NCI-H1048 (cell line): ENCODE measurements at regions not wholly inside any gene's neighbourhood (a gene's known extent, or its start where the extent isn't known, plus 50 kb on each side); places are given as distances from the start of the nearest gene placed in this dataset.

Experiments
- DNase-seq: peaks from one replicate; lab custom pipeline; 2025; lab: John Stamatoyannopoulos, UW

DNA sequence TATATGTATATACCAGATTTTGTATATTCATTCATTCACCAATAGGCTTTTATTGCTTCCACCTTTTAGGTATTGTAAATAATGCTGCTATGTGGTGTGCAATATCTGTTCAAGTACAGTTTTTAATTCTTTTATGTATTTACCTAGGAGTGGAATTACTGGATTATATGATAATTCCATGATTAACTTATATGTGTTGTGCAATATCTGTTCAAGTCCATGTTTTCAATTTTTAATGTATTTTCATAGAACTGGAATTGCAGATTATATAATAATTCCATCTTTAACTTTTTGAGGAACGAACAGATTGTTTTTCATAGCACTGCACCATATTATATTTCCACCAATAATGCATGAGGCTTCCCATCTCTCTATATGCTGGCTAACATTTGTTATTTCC is 50.6 kb upstream of the L3MBTL4 start:
- DNase-seq, result no peak

- DNase-seq, result no peak
Observed at GRCh38 chr18:6476190-6476589, 61.5 kb upstream of the L3MBTL4 start.

GRCh38 chr18:6476880-6477279 is 62.2 kb upstream of the L3MBTL4 start:
- no peak for DNase-seq

GRCh38 chr18:6478121-6478520 is 63.4 kb upstream of the L3MBTL4 start:
- DNase-seq, result no peak

GRCh38 chr18:6479699-6480098 is 65.0 kb upstream of the L3MBTL4 start:
- no peak for DNase-seq

GRCh38 chr18:6482198-6482977 is 67.7 kb upstream of the L3MBTL4 start:
- DNase-seq, result no peak

DNA sequence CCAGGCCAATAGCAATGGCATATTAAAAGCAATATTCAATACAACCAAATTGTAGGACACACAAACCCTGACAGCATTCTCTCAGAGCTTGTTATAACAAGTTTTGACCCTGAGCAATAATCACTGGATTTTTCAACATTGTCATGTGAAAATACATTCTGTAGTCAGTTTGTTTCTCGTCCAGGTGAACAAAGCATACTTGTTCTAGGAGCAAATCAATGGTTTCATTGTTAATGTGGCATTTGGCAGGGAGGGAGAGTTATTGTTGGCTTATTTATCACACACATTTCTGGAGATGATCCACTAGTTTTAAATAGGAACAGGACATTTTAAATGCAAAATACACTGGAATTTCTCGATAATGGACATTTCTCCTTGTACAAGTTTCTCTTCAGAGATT is 69.9 kb upstream of the L3MBTL4 start:
- DNase-seq, result peak; percentile 53

DNA sequence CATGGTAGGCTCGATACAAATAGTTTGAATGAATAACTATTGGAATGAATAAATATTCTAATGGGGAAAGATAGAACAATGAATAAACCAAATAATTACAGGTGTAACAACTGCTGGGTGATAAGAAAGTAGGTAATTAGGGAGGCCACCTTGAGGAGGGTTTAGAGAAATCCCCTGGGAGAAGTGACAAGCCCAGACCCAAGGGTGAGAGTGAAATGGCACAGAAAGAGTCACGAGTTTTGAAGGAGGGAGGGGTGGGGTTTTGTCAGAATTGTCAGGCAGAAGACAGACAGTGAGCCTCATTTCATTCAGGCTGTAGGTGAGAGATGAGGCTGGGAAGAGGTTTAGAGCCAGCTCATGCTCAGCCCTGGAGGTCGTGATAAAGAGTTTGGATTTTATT is 71.6 kb upstream of the L3MBTL4 start:
- no peak for DNase-seq

DNA sequence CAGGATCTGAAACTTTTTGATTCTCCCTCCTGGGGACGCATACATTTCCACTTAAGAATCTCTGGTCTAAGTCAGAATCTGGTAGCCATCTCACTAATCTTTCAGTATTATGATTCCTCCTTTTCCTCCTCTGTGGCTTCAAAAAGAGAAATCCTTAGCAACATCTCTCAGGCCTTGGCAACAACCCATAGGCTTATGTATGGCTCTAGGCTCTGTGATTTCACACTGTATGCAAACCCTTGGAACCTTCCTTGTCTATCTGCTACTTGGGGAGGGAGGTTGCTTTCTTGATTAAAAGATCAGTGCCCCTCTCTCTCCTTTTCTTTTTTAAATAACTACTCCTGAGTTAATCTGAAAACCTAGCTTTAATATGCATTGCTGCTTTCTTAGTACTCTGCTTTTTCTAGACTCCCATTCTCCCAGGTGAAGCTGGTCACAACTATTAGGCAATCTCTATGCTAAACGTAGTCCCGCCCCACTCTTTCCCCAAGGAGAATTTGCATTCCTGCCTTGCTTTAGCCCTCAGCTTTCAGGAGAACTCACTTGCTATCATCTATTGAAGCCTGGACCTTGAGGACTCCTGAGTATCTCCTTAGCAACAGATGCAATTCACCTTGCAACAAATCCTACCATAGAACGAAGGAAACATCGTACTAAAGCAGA is 72.2 kb upstream of the L3MBTL4 start:
- DNase-seq, result peak; percentile 38

GRCh38 chr18:6487968-6488367 is 73.3 kb upstream of the L3MBTL4 start:
- DNase-seq, result no peak

GRCh38 chr18:6488956-6489355 is 74.2 kb upstream of the L3MBTL4 start:
- DNase-seq, result no peak

DNA sequence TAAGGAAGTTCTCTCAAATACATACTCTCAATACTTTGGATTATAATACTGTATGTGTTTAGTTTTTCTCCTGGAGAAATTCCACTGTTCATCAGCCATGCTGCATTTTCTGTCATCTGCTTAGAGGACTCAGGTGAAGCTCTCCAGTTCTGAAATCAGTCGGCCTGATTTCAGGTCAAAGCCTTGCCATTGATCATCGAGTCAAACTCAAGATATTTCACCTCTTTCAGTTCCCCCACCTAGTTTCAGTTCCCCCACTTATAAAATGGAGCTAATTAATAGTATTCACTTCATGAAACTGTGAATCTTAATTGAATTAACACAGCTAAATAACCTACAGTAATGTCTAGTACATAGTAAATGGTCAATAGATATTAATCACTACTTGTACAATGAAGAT is 75.3 kb upstream of the L3MBTL4 start:
- no peak for DNase-seq

GRCh38 chr18:6493194-6493593 is 78.5 kb upstream of the L3MBTL4 start:
- DNase-seq, result no peak

- no peak for DNase-seq
Observed at GRCh38 chr18:6495536-6495935, 80.8 kb upstream of the L3MBTL4 start.

DNA sequence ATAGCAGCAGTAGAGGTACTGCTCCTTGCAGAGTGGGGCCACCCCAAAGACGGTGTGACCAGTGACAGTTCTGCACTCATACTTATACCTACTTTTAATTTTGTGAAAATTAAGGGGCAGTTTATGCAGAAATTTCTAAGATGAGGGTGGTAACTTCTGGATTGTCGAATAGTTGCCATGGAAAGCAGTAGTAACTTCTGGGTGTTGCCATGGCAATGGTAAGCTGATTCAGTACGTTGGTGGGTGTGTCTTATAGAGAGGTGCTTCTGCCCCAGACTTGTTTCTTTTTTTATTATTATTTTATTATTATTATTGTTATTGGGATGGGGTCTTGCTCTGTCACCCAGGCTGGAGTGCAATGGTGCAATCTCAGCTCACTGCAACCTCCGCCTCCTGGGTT is 82.8 kb upstream of the L3MBTL4 start:
- DNase-seq, result no peak

DNA sequence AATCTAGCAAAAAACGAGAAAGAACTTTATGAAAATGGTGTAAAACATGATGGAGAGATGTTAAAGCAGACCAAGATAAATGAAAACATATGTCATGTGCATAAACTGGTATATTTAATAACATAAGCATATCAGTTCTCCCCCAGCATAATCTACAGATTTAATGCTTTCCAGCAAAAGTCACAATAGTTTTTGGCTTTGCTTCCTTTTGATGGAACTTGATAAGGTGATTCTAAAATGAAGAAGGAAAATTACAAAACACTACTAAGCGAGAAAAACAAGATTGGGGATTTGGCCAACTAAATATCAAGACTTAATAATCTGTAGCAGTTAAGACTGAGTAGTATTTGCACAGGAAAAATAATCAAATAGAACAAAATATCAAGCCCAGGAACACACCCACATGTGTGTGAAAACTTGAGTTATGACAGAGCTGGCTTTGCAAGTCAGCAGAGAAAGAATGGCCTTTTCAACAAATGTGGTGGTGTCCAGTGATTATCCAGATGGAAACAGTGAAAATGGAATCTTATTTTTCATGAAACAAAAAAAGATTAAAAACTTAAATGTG is 83.7 kb upstream of the L3MBTL4 start:
- DNase-seq, result no peak

DNA sequence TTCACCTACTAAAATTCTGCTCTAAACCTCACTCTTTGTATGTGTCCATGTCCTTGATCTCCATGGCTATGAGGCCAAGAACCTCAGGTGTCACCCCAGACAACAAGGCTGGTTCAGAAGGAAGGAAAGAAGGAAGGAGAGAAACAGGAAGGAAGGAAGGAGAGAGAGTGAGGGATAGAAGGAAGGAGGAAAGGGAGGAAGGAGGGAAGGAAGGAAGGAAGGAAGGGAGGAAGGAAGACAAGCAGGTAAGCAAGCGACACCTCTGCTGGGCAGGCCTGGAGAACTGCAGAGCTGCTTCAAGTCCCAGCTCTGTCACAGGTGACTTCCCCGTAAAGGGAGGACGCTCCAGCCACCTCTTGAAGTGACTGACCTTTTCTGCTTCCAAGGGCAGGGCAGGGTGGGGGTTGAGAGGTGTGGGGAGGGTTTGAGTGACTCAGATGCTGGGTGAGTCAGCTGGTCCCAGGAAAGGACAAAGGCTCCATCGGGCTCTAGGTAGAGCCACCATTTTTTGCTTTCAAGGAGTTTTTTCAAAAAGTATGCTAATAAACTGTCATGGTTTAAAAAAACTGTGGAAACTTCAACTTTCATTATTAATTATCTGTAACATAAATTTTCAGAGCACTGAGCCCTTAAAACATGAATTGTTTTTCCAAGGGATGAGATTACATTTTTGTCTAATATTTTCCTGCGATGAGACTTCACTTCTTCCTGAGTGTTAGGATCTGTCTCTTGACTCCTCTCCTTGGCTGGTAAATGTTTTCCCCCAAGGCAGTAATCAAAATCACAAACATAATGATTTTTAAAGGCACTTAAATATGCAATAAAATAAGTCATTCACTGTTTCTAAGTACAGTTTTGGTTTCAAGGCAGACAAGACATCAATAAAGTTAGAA is 90.1 kb upstream of the L3MBTL4 start:
- no peak for DNase-seq

GRCh38 chr18:6505498-6505875 is 90.8 kb upstream of the L3MBTL4 start:
- no peak for DNase-seq

- DNase-seq, result no peak
Observed at GRCh38 chr18:6509417-6509816, 94.7 kb upstream of the L3MBTL4 start.

- DNase-seq, result peak; percentile 82
Observed at GRCh38 chr18:6509832-6510231, 95.1 kb upstream of the L3MBTL4 start.

GRCh38 chr18:6520901-6521300 is 106.2 kb upstream of the L3MBTL4 start:
- DNase-seq, result no peak

DNA sequence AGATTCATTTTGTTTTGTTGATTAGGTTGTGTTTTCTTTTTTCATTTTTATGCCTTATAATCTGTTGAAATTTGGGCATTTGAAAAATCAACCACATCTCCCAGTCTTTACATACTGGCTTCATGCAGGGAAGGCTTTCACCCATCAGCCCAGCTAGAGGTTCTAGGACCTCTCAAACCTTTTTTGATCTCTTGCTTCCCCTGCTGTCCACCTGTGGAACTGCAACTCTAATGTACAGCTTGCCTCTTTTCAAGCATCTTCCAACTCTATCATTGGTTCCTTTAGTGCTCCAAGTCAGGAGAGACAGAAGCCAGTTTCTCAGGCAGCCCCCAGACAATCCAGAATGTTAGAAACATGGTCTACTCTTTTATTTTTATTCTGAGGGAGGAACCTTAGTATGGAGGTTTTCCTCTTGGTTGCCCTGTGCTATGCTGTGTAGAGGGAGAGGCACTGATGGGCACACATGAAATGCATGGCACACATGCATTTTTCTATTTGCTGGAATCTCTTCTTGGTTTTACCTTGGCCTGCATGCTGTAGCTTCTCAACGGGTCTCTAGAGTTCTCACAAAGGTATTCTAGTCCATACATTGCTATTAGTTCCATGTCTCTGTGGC is 107.2 kb upstream of the L3MBTL4 start:
- no peak for DNase-seq
